Suprapubic skin (tissue), 4 donors: ENCODE measurements at regions not wholly inside any gene's neighbourhood (a gene's known extent, or its start where the extent isn't known, plus 50 kb on each side); places are given as distances from the start of the nearest gene placed in this dataset.

Experiments
- DNase-seq, 2 donors: peaks; one replicate each; pipeline ENCODE4 v3.0.0-alpha.2; 2019; ENCODE audit warnings: low spot score in 2 of 2
- H3K27ac ChIP-seq: fragments of 200-600 bp; sonication (generic); one replicate; pipeline ENCODE4 v1.5.1; 2019
- H3K27me3 ChIP-seq: fragments of 200-600 bp; sonication (generic); one replicate; pipeline ENCODE4 v1.5.1; 2019
- H3K36me3 ChIP-seq: fragments of 200-600 bp; sonication (generic); one replicate; pipeline ENCODE4 v1.5.1; 2019
- H3K4me1 ChIP-seq: fragments of 200-600 bp; sonication (generic); one replicate; pipeline ENCODE4 v1.5.1; 2019
- H3K4me3 ChIP-seq: fragments of 200-600 bp; sonication (generic); one replicate; pipeline ENCODE4 v1.5.1; 2019; ENCODE audit warnings: mild to moderate bottlenecking
- H3K9me3 ChIP-seq: fragments of 200-600 bp; sonication (generic); one replicate; pipeline ENCODE4 v1.5.1; 2019
- EP300 ChIP-seq: sonication (generic); formaldehyde crosslinking; IDR thresholded peaks from one replicate; pipeline ENCODE4 v1.6.1; 2017; ENCODE audit warnings: antibody characterized with exemption
- POLR2A ChIP-seq, 2 donors: fragments of 450-650 bp; IDR thresholded peaks; one replicate each; pipeline ENCODE4 v1.6.1; 2017; ENCODE audit warnings: antibody characterized with exemption in 2 of 2, mild to moderate bottlenecking in 2 of 2, moderate library complexity in 2 of 2
- POLR2AphosphoS5 ChIP-seq, 3 donors: sonication (generic); formaldehyde crosslinking; IDR thresholded peaks; one replicate each; pipeline ENCODE4 v1.6.1; 2017; ENCODE audit warnings: antibody characterized with exemption in 3 of 3
- WGBS: methylation state at CpG from one replicate; pipeline ENCODE4 v1.1.5; 2018; 5-methylcytosine and 5-hydroxymethylcytosine counted together
- TF ChIP-seq, protein P1 (sequence below), 2 donors: fragments of 200-600 bp in 1 of 2; fragments of 450-650 bp in 1 of 2; sonication (generic) in 1 of 2; IDR thresholded peaks; one replicate each; pipeline ENCODE4 v1.5.1; 2016 to 2019; ENCODE audit warnings: antibody characterized with exemption in 2 of 2, mild to moderate bottlenecking in 1 of 2, moderate library complexity in 1 of 2

GRCh38 chr21:45338311-45339017 is 50.8 kb upstream of the POFUT2 start:
- peaks cover 6% of the 10 kb centered on the region for H3K27me3 ChIP-seq
- TF ChIP-seq POLR2AphosphoS5 (IDR thresholded peaks at IDR 0.05) (no peak), POLR2A (IDR thresholded peaks at IDR 0.05) (no peak), EP300 (no peak)
- TF ChIP-seq, protein P1, sequence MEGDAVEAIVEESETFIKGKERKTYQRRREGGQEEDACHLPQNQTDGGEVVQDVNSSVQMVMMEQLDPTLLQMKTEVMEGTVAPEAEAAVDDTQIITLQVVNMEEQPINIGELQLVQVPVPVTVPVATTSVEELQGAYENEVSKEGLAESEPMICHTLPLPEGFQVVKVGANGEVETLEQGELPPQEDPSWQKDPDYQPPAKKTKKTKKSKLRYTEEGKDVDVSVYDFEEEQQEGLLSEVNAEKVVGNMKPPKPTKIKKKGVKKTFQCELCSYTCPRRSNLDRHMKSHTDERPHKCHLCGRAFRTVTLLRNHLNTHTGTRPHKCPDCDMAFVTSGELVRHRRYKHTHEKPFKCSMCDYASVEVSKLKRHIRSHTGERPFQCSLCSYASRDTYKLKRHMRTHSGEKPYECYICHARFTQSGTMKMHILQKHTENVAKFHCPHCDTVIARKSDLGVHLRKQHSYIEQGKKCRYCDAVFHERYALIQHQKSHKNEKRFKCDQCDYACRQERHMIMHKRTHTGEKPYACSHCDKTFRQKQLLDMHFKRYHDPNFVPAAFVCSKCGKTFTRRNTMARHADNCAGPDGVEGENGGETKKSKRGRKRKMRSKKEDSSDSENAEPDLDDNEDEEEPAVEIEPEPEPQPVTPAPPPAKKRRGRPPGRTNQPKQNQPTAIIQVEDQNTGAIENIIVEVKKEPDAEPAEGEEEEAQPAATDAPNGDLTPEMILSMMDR (IDR thresholded peaks at IDR 0.05) = no peak
- H3K4me3 ChIP-seq = no peak overlapping the region
- H3K27ac ChIP-seq = no peak overlapping the region
- H3K4me1 ChIP-seq = peaks cover 3% of the 10 kb centered on the region
- no peaks in the 10 kb centered on the region for H3K36me3 ChIP-seq
- no peak for DNase-seq
- no peaks in the 10 kb centered on the region for H3K9me3 ChIP-seq
- WGBS = 96% methylated on average over 13 of the region's 13 CpGs

- TF ChIP-seq POLR2AphosphoS5 (IDR thresholded peaks at IDR 0.05) = no peak
- no peak for TF ChIP-seq POLR2A (IDR thresholded peaks at IDR 0.05)
- TF ChIP-seq EP300 = no peak
- TF ChIP-seq, protein P1 (IDR thresholded peaks at IDR 0.05) = no peak
- Histone ChIP-seq H3K9me3 (no peaks in the 10 kb centered on the region), H3K27me3 (peaks cover 6% of the 10 kb centered on the region), H3K4me3 (no peak overlapping the region), H3K4me1 (peaks cover 3% of the 10 kb centered on the region), H3K27ac (no peak overlapping the region), H3K36me3 (no peaks in the 10 kb centered on the region)
- no peak for DNase-seq
- WGBS = 67% methylated on average over 19 of the region's 19 CpGs
Measured at GRCh38 chr21:45339421-45340402, 52.0 kb upstream of the POFUT2 start.

GRCh38 chr21:45340515-45340914 is 52.8 kb upstream of the POFUT2 start:
- Histone ChIP-seq H3K36me3 (no peaks in the 10 kb centered on the region), H3K9me3 (no peaks in the 10 kb centered on the region), H3K4me3 (no peak overlapping the region), H3K27me3 (peaks cover 6% of the 10 kb centered on the region), H3K27ac (no peak overlapping the region), H3K4me1 (peaks cover 3% of the 10 kb centered on the region)
- WGBS = 90% methylated on average over 8 of the region's 8 CpGs
- no peak for TF ChIP-seq POLR2AphosphoS5 (IDR thresholded peaks at IDR 0.05)
- TF ChIP-seq POLR2A (IDR thresholded peaks at IDR 0.05) = no peak
- TF ChIP-seq, protein P1 (IDR thresholded peaks at IDR 0.05) = no peak
- TF ChIP-seq EP300 = no peak
- no peak for DNase-seq

- Histone ChIP-seq H3K4me3 (no peak overlapping the region), H3K4me1 (no peaks in the 10 kb centered on the region), H3K36me3 (no peaks in the 10 kb centered on the region), H3K27me3 (peaks cover 1% of the 10 kb centered on the region), H3K9me3 (no peaks in the 10 kb centered on the region), H3K27ac (no peak overlapping the region)
- TF ChIP-seq POLR2A (IDR thresholded peaks at IDR 0.05) (no peak), POLR2AphosphoS5 (IDR thresholded peaks at IDR 0.05) (no peak), EP300 (no peak)
- TF ChIP-seq, protein P1 (IDR thresholded peaks at IDR 0.05) = no peak
- 74% methylated on average over 8 of the region's 8 CpGs for WGBS
- DNase-seq = no peak
Measured at GRCh38 chr21:45341261-45341660, 53.6 kb upstream of the POFUT2 start.

DNA sequence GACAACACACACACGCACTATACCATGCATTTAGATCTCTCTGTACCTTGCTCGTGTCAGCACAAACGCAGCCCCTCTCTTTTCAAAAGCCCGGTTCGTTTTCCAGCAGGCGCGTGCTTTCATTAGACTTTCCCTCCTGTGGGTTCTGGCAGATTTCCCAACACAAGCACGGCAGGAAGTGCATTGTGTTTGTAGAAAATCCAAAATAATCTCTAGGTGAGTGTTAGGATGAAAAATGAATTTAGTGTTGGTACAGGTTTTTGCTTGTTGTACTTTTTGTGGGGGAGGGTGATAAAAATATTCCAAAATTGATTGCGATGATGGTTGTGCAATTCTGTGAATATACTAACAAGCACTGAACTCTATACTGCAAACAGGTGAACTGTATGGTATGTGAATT is 54.1 kb upstream of the POFUT2 start:
- no peak for DNase-seq
- Histone ChIP-seq H3K27me3 (no peaks in the 10 kb centered on the region), H3K4me3 (no peak overlapping the region), H3K9me3 (no peaks in the 10 kb centered on the region), H3K4me1 (no peaks in the 10 kb centered on the region), H3K27ac (no peak overlapping the region), H3K36me3 (no peaks in the 10 kb centered on the region)
- TF ChIP-seq POLR2AphosphoS5 (IDR thresholded peaks at IDR 0.05) (no peak), POLR2A (IDR thresholded peaks at IDR 0.05) (no peak), EP300 (no peak)
- TF ChIP-seq, protein P1 (IDR thresholded peaks at IDR 0.05) = no peak
- WGBS = 52% methylated on average over 9 of the region's 9 CpGs
